NCI-H526 (cell line): ENCODE measurements at regions not wholly inside any gene's neighbourhood (a gene's known extent, or its start where the extent isn't known, plus 50 kb on each side); places are given as distances from the start of the nearest gene placed in this dataset.

Experiments
- DNase-seq, 2 experiments: peaks; one replicate each; lab custom pipeline; 2025; lab: John Stamatoyannopoulos, UW

GRCh38 chr10:7027913-7028808 lies 382.7 kb downstream of the SFMBT2 start:
- DNase-seq: no peak

- DNase-seq: no peak
Measured at GRCh38 chr10:7027237-7027912, 383.5 kb downstream of the SFMBT2 start.

GRCh38 chr10:7026818-7027217 lies 384.0 kb downstream of the SFMBT2 start:
- DNase-seq: no peak

GRCh38 chr10:7025296-7025695 lies 385.5 kb downstream of the SFMBT2 start:
- DNase-seq: no peak

- DNase-seq: no peak
Measured at GRCh38 chr10:7015457-7015856, 395.4 kb downstream of the SFMBT2 start.

GRCh38 chr10:7014721-7015120 lies 396.1 kb downstream of the SFMBT2 start:
- no peak for DNase-seq

- no peak for DNase-seq
Measured at GRCh38 chr10:7011994-7012393, 398.8 kb downstream of the SFMBT2 start.

GRCh38 chr10:7008645-7009044 lies 402.2 kb downstream of the SFMBT2 start:
- DNase-seq: no peak

- DNase-seq: no peak
Measured at GRCh38 chr10:7007600-7008190, 403.1 kb downstream of the SFMBT2 start.

GRCh38 chr10:7006566-7006965 lies 404.3 kb downstream of the SFMBT2 start:
- no peak for DNase-seq

GRCh38 chr10:7003831-7004395 lies 406.9 kb downstream of the SFMBT2 start:
- no peak for DNase-seq

- DNase-seq: peak; percentile 84 to 86
Measured at GRCh38 chr10:7000061-7000460, 410.8 kb downstream of the SFMBT2 start.

GRCh38 chr10:6999232-6999925 lies 411.5 kb downstream of the SFMBT2 start:
- peak; percentile 26 to 55 for DNase-seq

- no peak for DNase-seq
Measured at GRCh38 chr10:6997509-6997908, 413.3 kb downstream of the SFMBT2 start.

- DNase-seq: no peak
Measured at GRCh38 chr10:6996431-6996830, 414.4 kb downstream of the SFMBT2 start.

- DNase-seq: no peak
Measured at GRCh38 chr10:6995831-6996230, 415.0 kb downstream of the SFMBT2 start.

GRCh38 chr10:6995341-6995740 lies 415.3 kb upstream of the PRKCQ start:
- DNase-seq: no peak

- no peak for DNase-seq
Measured at GRCh38 chr10:6990891-6991290, 410.8 kb upstream of the PRKCQ start.

- DNase-seq: no peak
Measured at GRCh38 chr10:6988654-6989053, 408.6 kb upstream of the PRKCQ start.

- no peak for DNase-seq
Measured at GRCh38 chr10:6987536-6987945, 407.5 kb upstream of the PRKCQ start.

- no peak for DNase-seq
Measured at GRCh38 chr10:6986927-6987326, 406.9 kb upstream of the PRKCQ start.

GRCh38 chr10:6985644-6986043 lies 405.6 kb upstream of the PRKCQ start:
- no peak for DNase-seq
